H9 (cell line): ENCODE measurements at regions not wholly inside any gene's neighbourhood (a gene's known extent, or its start where the extent isn't known, plus 50 kb on each side); places are given as distances from the start of the nearest gene placed in this dataset.

Experiments used
- DNase-seq: peaks from one replicate; pipeline ENCODE4 v3.0.0-alpha.2; 2017
- H2AFZ ChIP-seq: one replicate; pipeline ENCODE4 v1.6.1; 2013; ENCODE audit warnings: mild to moderate bottlenecking, low read length, control low read depth, moderate library complexity
- H2AK5ac ChIP-seq: 2 replicates; pipeline ENCODE4 v1.6.1; 2013; ENCODE audit warnings: low read length, control low read depth, mixed read lengths; ENCODE audit not compliant: insufficient read length
- H2BK120ac ChIP-seq: one replicate; pipeline ENCODE4 v1.6.1; 2013; ENCODE audit warnings: low read depth, mild to moderate bottlenecking, low read length, control low read depth, inconsistent platforms; ENCODE audit not compliant: poor library complexity, severe bottlenecking
- H2BK12ac ChIP-seq: 2 replicates; pipeline ENCODE4 v1.6.1; 2013; ENCODE audit warnings: low read length, control low read depth, mixed read lengths, low read depth; ENCODE audit not compliant: insufficient read length
- H2BK15ac ChIP-seq: 2 replicates; pipeline ENCODE4 v1.6.1; 2013; ENCODE audit warnings: low read depth, low read length, control low read depth
- H2BK20ac ChIP-seq: one replicate; pipeline ENCODE4 v1.6.1; 2013; ENCODE audit warnings: low read depth, mild to moderate bottlenecking, low read length, control low read depth, inconsistent platforms; ENCODE audit not compliant: poor library complexity, severe bottlenecking
- H2BK5ac ChIP-seq: 2 replicates; pipeline ENCODE4 v1.6.1; 2013; ENCODE audit warnings: low read length, control low read depth, mixed read lengths; ENCODE audit not compliant: insufficient read length
- H3K14ac ChIP-seq: 2 replicates; pipeline ENCODE4 v1.6.1; 2013; ENCODE audit warnings: low read length, control low read depth; ENCODE audit not compliant: insufficient read depth
- H3K18ac ChIP-seq: 2 replicates; pipeline ENCODE4 v1.6.1; 2013; ENCODE audit warnings: low read depth, mild to moderate bottlenecking, mixed read lengths, low read length, control low read depth; ENCODE audit not compliant: insufficient read length
- H3K23ac ChIP-seq: 2 replicates; pipeline ENCODE4 v1.6.1; 2013; ENCODE audit warnings: low read length, control low read depth, mixed read lengths, low read depth; ENCODE audit not compliant: insufficient read length
- H3K23me2 ChIP-seq: 2 replicates; pipeline ENCODE4 v1.6.1; 2013; ENCODE audit warnings: low read depth, mild to moderate bottlenecking, mixed read lengths, low read length, control low read depth; ENCODE audit not compliant: insufficient read length, poor library complexity, severe bottlenecking
- H3K27ac ChIP-seq: 2 replicates; pipeline ENCODE4 v1.5.1; 2013; ENCODE audit warnings: low read length, control low read depth, mixed read lengths, low read depth; ENCODE audit not compliant: insufficient read length
- H3K27me3 ChIP-seq: 2 replicates; pipeline ENCODE4 v1.6.1; 2013; ENCODE audit warnings: low read length, control low read depth, inconsistent platforms; ENCODE audit not compliant: insufficient read depth
- H3K4ac ChIP-seq: 2 replicates; pipeline ENCODE4 v1.6.1; 2013; ENCODE audit warnings: low read depth, mild to moderate bottlenecking, control low read depth, inconsistent platforms, low read length, moderate library complexity
- H3K4me1 ChIP-seq: 2 replicates; pipeline ENCODE4 v1.6.1; 2013; ENCODE audit warnings: low read length, control low read depth, inconsistent platforms; ENCODE audit not compliant: insufficient read depth
- H3K4me2 ChIP-seq: 2 replicates; pipeline ENCODE4 v1.6.1; 2013; ENCODE audit warnings: low read length, control low read depth, mixed read lengths; ENCODE audit not compliant: insufficient read length, insufficient read depth
- H3K56ac ChIP-seq: 2 replicates; pipeline ENCODE4 v1.6.1; 2013; ENCODE audit warnings: low read depth, mild to moderate bottlenecking, mixed read lengths, low read length, control low read depth; ENCODE audit not compliant: insufficient read length
- H3K79me1 ChIP-seq: 2 replicates; pipeline ENCODE4 v1.6.1; 2013; ENCODE audit warnings: low read depth, mild to moderate bottlenecking, moderate library complexity, low read length, control low read depth, inconsistent platforms; ENCODE audit not compliant: insufficient read depth, poor library complexity, severe bottlenecking
- H3K79me2 ChIP-seq: 2 replicates; pipeline ENCODE4 v1.6.1; 2013; ENCODE audit warnings: low read length, control low read depth, inconsistent platforms; ENCODE audit not compliant: insufficient read depth
- H3K9ac ChIP-seq: 2 replicates; pipeline ENCODE4 v1.6.1; 2013; ENCODE audit warnings: low read length, control low read depth, mixed read lengths; ENCODE audit not compliant: insufficient read length; ENCODE audit errors: extremely low read depth
- H3K9me3 ChIP-seq: one replicate; pipeline ENCODE4 v1.6.1; 2013; ENCODE audit warnings: low read depth, low read length, inconsistent platforms; ENCODE audit not compliant: control insufficient read depth
- H3T11ph ChIP-seq: one replicate; pipeline ENCODE4 v1.6.1; 2013; ENCODE audit warnings: mild to moderate bottlenecking, low read length, control low read depth, inconsistent platforms
- H4K20me1 ChIP-seq: one replicate; pipeline ENCODE4 v1.6.1; 2013; ENCODE audit not compliant: control insufficient read depth, insufficient read length, insufficient read depth
- H4K5ac ChIP-seq: 2 replicates; pipeline ENCODE4 v1.6.1; 2013; ENCODE audit warnings: low read depth, mild to moderate bottlenecking, mixed read lengths, low read length, control low read depth; ENCODE audit not compliant: insufficient read length
- H4K8ac ChIP-seq: replicated peaks from 2 replicates; pipeline ENCODE4 v1.6.1; 2013; ENCODE audit warnings: low read length, control low read depth, mixed read lengths, low read depth; ENCODE audit not compliant: insufficient read length
- H4K91ac ChIP-seq: 2 replicates; pipeline ENCODE4 v1.6.1; 2013; ENCODE audit warnings: low read depth, mild to moderate bottlenecking, moderate library complexity, mixed read lengths, low read length, control low read depth; ENCODE audit not compliant: insufficient read length
- H3K27ac Mint-ChIP-seq, 3 experiments: 2 replicates in 2 of 3; 3 replicates in 1 of 3; pipeline ENCODE4 v1.8.0; 2020 to 2021; ENCODE audit warnings: mixed read lengths in 3 of 3, mild to moderate bottlenecking in 1 of 3, moderate library complexity in 1 of 3
- H3K27me3 Mint-ChIP-seq: 2 replicates; pipeline ENCODE4 v1.8.0; 2021; ENCODE audit warnings: low read depth, mild to moderate bottlenecking, moderate library complexity, mixed read lengths
- H3K36me3 Mint-ChIP-seq, 3 experiments: 2 replicates in 2 of 3; 3 replicates in 1 of 3; pipeline ENCODE4 v1.8.0; 2020 to 2021; ENCODE audit warnings: low read depth in 3 of 3, mixed read lengths in 3 of 3; ENCODE audit not compliant: insufficient read depth in 1 of 3
- H3K4me1 Mint-ChIP-seq, 2 experiments: 2 replicates each; pipeline ENCODE4 v1.8.0; 2020; ENCODE audit warnings: mixed read lengths in 2 of 2
- H3K4me3 Mint-ChIP-seq, 2 experiments: 2 replicates in 1 of 2; 3 replicates in 1 of 2; pipeline ENCODE4 v1.8.0; 2020 to 2021; ENCODE audit warnings: mild to moderate bottlenecking in 2 of 2, mixed read lengths in 2 of 2, moderate library complexity in 1 of 2
- H3K9me3 Mint-ChIP-seq, 2 experiments: 2 replicates in 1 of 2; 3 replicates in 1 of 2; pipeline ENCODE4 v1.8.0; 2020; ENCODE audit warnings: mild to moderate bottlenecking in 2 of 2, mixed read lengths in 2 of 2, moderate library complexity in 1 of 2
- CTCF ChIP-seq: fragments of 200-600 bp; sonication (generic); conservative IDR thresholded peaks from 3 replicates; pipeline ENCODE4 v1.8.0; 2021; ENCODE audit warnings: antibody characterized with exemption, mild to moderate bottlenecking
- WGBS: extraction: QIAGEN DNeasy Blood & Tissue Kit; methylation state at CpG from one replicate; pipeline ENCODE4 v1.1.7; 2013; ENCODE audit warnings: missing lambda C conversion rate, low lambda C conversion rate, mixed read lengths; ENCODE audit not compliant: insufficient read length; ENCODE audit errors: extremely low coverage; 5-methylcytosine and 5-hydroxymethylcytosine counted together

GRCh38 chr15:69661871-69662644 lies 209.4 kb downstream of the RPLP1 start:
- H2BK120ac ChIP-seq, result no peak overlapping the region
- H4K20me1 ChIP-seq, result no peaks in the 10 kb centered on the region
- WGBS, result no CpG with 5 or more reads among the region's 9 CpGs
- no peak overlapping the region for H3K4ac ChIP-seq
- no peaks in the 10 kb centered on the region for H3K79me2 ChIP-seq
- Mint-ChIP-seq H3K27me3 (peaks cover 2% of the 10 kb centered on the region; the same call in 1 of the 2 replicates), H3K27ac (no peak overlapping the region), H3K4me1 (peaks cover 6 to 16% of the 10 kb centered on the region in 2 experiments; a peak in 3 of 4 replicates), H3K4me3 (no peak overlapping the region), H3K9me3 (no peaks in the 10 kb centered on the region; a peak in 1 of 5 replicates), H3K36me3 (no peaks in the 10 kb centered on the region)
- no peaks in the 10 kb centered on the region for H3K27me3 ChIP-seq
- no peak overlapping the region for H3K56ac ChIP-seq
- H3K23ac ChIP-seq, result no peak overlapping the region
- no peak overlapping the region for H4K91ac ChIP-seq
- no peaks in the 10 kb centered on the region for H3K23me2 ChIP-seq
- no peak overlapping the region; the same call in 1 of the 2 replicates for H3K14ac ChIP-seq
- no peak overlapping the region for H3K4me2 ChIP-seq
- no peaks in the 10 kb centered on the region for H3K79me1 ChIP-seq
- H2AFZ ChIP-seq, result no peak overlapping the region
- DNase-seq, result no peak
- H3K18ac ChIP-seq, result no peak overlapping the region
- H3K4me1 ChIP-seq, result no peaks in the 10 kb centered on the region
- H3K9me3 ChIP-seq, result no peaks in the 10 kb centered on the region
- no peak overlapping the region for H3T11ph ChIP-seq
- no peak overlapping the region for H2AK5ac ChIP-seq
- H2BK15ac ChIP-seq, result no peak overlapping the region
- H4K8ac ChIP-seq, result no peak overlapping the region
- no peak overlapping the region for H3K9ac ChIP-seq
- no peak overlapping the region for H4K5ac ChIP-seq
- H3K27ac ChIP-seq, result no peak overlapping the region
- no peak for TF ChIP-seq CTCF
- H2BK12ac ChIP-seq, result no peak overlapping the region
- no peak overlapping the region for H2BK5ac ChIP-seq
- no peak overlapping the region for H2BK20ac ChIP-seq
